ENCODE measurements at regions not wholly inside any gene's neighbourhood (a gene's known extent, or its start where the extent isn't known, plus 50 kb on each side); places are given as distances from the start of the nearest gene placed in this dataset.

- H3K4me2 ChIP-seq (ENCODE audit: control insufficient read depth, insufficient read depth) = no peak overlapping the region
- in situ Hi-C loops (cut with MboI) = no loop called here
- CTCF ChIA-PET = no interaction called here
- no peak for FAIRE-seq
- H3K27me3 ChIP-seq (replicated peaks in 1 of 2; ENCODE audit: control insufficient read depth in 2 of 2, insufficient read depth in 2 of 2, low read length in 1 of 2) = no peaks in the 10 kb centered on the region
- H3K4me3 ChIP-seq = no peak overlapping the region
- H3K9me3 ChIP-seq (replicated peaks; ENCODE audit: control insufficient read depth, insufficient read depth, low read length) = no peaks in the 10 kb centered on the region
- RAD21 ChIA-PET (ENCODE audit: unreplicated experiment) = no interaction called here
- intact Hi-C loops (cut with micrococcal nuclease; ENCODE audit: unreplicated experiment) = no loop called here
- H4K20me1 ChIP-seq (ENCODE audit: control insufficient read depth, insufficient read depth) = no peaks in the 10 kb centered on the region
- DNase-seq (ENCODE audit: low read depth, low spot score) = no peak
- H2AFZ ChIP-seq (ENCODE audit: control insufficient read depth, low read depth, low read length) = no peak overlapping the region
- no peak overlapping the region for H3K9ac ChIP-seq (ENCODE audit: control insufficient read depth, insufficient read depth, low read length)
- H3K27ac ChIP-seq (ENCODE audit: control insufficient read depth, insufficient read depth) = no peak overlapping the region
- H3K79me2 ChIP-seq (ENCODE audit: control insufficient read depth, insufficient read depth, low read length) = no peaks in the 10 kb centered on the region
- no peaks in the 10 kb centered on the region for H3K4me1 ChIP-seq (ENCODE audit: control insufficient read depth, insufficient read depth, low read length)
- no peaks in the 10 kb centered on the region for H3K36me3 ChIP-seq (ENCODE audit: control insufficient read depth in 2 of 2, insufficient read depth in 2 of 2, low read length in 1 of 2)
- 0% methylated on average over 2 of the region's 2 CpGs for WGBS (ENCODE audit: insufficient coverage, insufficient replicate concordance, low lambda C conversion rate, missing lambda C conversion rate)
- POLR2A ChIA-PET = no interaction called here
- SMC1A ChIA-PET (ENCODE audit: uncharacterized antibody, unreplicated experiment) = no interaction called here
- ATAC-seq = no peak
- no TSS peak for BruUV-seq (replicated peaks)
- TF ChIP-seq SPI1 (IDR thresholded peaks at IDR 0.05; ENCODE audit: borderline replicate concordance, insufficient read depth, low read depth, low read length) = no peak
- no peak for TF ChIP-seq ZBTB33 (IDR thresholded peaks at IDR 0.05)
- no peak for TF ChIP-seq RAD51 (IDR thresholded peaks at IDR 0.05)
- TF ChIP-seq ZZZ3 (IDR thresholded peaks at IDR 0.05; ENCODE audit: control insufficient read depth, insufficient read length, low read depth) = no peak
- no peak for TF ChIP-seq HDAC2 (IDR thresholded peaks at IDR 0.05)
- no peak for TF ChIP-seq STAT1 (conservative IDR thresholded peaks at IDR 0.05)
- TF ChIP-seq GABPA (IDR thresholded peaks at IDR 0.05; ENCODE audit: low read depth) = no peak
- TF ChIP-seq BMI1 (IDR thresholded peaks at IDR 0.05; ENCODE audit: borderline replicate concordance) = no peak
- TF ChIP-seq CEBPZ (IDR thresholded peaks at IDR 0.05; ENCODE audit: low read depth, low read length) = no peak
- TF ChIP-seq CBX5 (IDR thresholded peaks at IDR 0.05; ENCODE audit: low read depth) = no peak
- TF ChIP-seq MEF2B (IDR thresholded peaks at IDR 0.05; ENCODE audit: partially characterized antibody, poor library complexity, severe bottlenecking) = no peak
- TF ChIP-seq E2F8 (IDR thresholded peaks at IDR 0.05; ENCODE audit: low read depth, partially characterized antibody) = no peak
- TF ChIP-seq BHLHE40 (IDR thresholded peaks at IDR 0.05; ENCODE audit: borderline replicate concordance in 1 of 2, low read depth in 2 of 2, low read length in 1 of 2) = no peak
- no peak for TF ChIP-seq PKNOX1 (IDR thresholded peaks at IDR 0.05)
Observed at GRCh38 chr10:23884670-23885069, 324.3 kb upstream of the KIAA1217 start.

Measured in GM12878 (cell line).